ENCODE measurements at regions not wholly inside any gene's neighbourhood (a gene's known extent, or its start where the extent isn't known, plus 50 kb on each side); places are given as distances from the start of the nearest gene placed in this dataset.

DNA sequence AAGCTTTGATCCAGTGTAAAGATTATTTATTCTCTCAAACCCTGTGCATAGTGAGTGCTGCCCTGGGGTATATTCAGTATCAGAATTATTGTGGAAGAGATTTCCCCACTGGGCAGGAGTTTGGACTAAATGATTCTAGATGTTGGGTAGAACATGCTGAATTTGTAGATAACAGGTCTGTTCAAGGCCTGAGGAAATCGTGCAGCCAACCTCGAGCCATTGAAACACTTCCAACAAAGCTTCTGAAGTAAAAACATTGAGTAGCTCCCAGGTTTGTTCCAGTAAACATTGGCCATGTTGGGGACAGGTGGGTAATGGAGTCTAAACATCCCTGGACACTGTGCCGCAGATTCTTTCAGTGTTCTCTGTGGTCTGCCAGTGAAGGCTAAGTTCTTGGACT is 87.5 kb downstream of the LLPH start:
- DNase-seq: no peak

DNA sequence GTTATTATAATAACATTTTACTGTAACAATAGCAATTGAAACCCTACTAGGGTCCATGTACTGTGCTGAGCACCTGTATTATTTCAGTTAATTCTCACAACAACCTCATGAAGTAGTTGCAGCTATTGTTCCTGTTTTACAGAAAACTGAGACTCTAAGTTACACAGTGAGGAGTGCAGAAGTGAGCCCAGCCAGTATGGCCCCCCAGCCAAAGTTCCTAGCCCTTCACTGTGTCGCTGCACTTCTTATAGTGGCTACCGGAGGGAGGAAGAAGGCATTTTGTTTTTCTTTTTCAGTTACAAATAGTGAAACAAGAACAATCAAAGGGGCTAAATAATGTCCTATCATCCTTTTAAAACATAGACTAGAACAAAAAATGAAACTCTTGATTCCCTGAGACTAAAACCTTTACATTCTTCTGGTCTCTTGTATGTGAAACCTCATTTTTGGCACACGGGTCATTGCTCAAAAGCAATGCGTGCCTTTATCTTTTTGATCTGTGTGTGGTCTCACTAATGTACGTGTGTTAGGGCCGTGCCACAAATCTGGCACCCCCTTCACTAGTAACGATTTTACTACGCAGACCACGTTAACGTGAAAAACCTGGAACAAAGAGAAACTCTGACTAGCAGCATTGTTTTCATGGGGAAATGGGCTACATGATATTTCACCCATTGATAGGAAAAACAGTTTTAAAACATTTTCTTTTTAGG is 88.7 kb downstream of the LLPH start:
- DNase-seq: no peak

DNA sequence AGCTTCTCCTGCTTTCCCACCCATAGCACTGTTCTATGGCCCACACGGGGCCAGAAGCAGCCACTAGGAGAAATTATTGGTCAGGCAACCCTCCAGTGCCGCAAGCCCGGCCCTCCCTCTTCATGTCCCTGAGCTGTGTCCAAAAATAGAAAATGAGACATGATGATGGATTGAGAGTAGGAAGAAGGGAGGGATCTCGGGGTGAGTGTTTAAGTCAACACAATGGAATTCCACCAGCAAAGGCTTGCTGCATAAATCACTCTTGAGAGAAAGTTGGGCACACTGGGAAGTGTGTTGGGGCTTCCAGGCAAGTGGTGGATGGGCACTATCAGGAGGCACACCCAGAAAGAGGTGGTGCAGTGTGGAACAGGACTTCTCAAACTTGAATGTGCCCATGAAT is 94.2 kb downstream of the LLPH start:
- DNase-seq: no peak

DNA sequence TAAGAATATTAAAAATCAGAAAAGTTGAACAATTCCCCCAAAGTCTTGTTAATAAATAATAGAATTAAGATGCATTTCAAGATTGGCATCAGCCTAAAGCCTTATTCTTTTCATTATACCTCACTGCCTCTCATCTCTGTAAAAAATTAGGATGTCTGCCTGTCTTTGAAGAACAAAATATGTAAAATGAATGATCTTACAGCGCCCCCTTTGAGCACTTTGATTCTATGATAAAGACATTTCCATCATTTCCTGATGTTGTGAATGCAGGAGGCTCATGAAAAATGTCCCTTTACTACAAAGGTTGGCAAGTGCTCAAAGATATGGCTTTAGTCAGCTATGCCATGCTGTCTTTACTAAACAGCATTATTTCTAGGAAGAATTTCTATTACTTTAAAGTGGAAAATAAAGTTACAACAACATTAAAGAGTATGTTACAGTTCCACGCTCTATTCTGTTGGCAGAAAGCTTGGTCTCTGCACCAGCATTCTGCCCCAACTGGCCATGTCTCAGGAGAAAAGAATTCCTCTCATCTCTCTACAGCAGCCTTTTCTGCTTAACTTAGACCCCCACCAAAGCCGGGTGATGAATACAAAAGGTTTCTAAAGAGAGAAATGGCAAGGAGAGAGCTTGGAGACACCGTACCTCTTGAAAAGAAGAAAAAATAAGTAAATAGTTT is 95.1 kb downstream of the LLPH start:
- DNase-seq: no peak

DNA sequence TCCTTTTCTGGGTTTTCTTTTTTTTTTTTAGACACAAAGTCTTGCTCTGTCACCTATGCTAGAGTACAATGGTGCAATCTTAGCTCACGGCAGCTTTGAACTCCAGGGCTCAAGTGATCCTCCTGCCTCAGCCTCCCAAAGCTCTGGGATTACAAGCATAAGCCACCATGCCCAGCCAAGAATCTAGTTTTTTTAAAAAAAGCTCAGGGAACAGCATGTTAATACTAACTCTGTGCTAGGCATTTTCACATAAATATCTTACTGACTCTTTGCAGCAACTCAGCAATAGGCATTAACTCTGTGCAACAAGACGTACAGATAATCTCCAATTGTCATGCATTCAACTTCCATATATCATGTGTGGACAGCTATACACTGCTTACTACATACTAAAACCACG is 97.4 kb downstream of the LLPH start:
- no peak for DNase-seq

DNA sequence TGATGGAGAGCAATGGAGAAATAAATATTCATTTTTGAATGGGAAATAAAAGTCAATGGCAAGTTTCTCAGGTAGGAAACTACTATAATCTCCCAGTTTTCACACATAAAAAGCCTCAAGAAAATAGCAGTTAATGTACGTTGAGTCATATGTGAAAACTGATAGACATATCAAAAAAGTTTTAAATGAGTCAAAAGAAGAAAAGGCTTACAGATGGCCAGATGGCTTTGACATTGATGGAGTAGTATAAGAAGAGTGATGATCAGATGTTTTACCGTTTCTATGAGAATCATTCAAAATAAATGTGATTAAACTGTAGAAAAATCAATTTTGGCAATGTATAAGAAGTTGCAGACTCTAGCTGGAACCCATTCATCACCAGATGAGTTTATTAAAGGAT is 97.8 kb downstream of the LLPH start:
- DNase-seq: no peak

DNA sequence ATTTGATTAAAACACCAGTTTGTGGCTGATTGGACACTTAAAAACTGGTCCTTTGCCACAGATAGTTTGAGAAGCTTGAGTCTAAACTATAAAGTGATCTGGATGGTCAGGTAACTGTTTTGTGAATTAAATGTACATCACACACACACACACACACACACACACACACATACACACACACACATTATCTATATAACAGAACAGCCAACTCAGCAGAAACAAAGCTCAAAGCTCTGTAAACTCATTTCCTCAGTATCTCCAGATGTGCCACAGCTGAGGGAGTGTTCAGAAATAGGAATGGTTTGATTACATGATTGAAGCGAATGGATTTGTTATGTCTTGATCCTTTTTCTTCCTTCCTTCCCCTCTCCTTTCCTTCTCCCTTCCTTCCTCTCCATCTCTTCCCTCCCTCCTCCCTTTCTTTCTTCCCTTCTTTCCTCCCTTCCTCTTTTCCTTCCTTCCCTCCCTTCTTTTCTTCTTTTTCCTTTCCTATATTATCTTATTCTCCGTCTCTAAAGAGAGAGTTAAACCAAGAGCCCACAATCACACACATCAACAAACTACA is 100.3 kb downstream of the LLPH start:
- no peak for DNase-seq

DNA sequence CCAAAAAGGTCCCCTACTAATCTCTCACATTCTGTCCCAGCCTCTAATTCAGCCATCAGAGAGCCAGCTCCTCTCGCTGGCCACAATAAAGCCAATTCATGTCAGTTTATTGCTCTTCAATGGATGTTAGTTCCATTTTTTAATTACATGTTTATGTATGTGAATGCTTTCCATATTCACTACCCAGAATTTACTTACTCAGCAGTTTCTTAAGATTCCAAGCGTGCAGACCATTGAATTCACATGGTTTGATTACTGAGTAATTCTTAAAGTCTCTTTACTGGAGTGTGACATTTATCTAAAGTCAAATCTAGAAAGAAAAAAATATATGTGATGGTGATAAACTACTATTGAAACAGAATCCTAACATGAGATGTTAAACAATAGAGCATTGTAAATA is 102.2 kb downstream of the LLPH start:
- DNase-seq: no peak

DNA sequence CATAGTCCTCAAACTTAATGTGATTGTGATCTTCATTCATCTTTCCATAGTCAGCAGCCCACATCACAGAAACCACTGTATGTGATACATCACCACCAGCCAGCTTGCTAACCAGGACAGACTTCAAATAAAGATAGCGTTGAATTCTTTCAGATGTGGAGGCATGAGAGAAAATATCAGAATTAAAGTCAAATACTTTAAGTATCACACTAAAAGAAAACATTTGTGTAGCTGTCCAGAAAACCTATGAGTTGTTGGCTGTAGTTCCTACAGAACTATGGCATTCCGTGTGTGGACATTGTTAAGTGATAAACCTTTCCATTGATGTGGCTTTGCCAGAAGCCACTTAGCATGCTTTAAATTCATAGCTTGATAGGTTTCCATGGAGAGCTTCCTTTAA is 105.1 kb downstream of the LLPH start:
- DNase-seq: no peak

DNA sequence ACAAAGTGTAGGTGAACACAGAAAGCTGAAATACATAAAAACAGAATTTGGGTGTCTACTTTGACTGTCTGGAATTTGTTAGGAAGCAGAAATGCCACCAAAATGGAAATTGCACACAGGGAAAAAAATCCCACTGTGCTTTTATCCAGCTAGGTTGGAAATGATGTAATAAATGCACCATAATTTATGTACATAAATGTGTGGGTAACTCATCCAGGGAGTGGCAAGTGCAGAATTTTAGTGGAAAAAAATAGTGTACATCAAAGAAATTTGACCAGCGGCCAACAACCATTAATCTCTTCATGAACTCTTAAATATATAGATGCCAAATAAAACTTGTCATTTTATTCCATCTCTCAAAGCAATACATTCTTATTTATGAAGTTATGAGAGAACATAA is 105.6 kb downstream of the LLPH start:
- DNase-seq: no peak

DNA sequence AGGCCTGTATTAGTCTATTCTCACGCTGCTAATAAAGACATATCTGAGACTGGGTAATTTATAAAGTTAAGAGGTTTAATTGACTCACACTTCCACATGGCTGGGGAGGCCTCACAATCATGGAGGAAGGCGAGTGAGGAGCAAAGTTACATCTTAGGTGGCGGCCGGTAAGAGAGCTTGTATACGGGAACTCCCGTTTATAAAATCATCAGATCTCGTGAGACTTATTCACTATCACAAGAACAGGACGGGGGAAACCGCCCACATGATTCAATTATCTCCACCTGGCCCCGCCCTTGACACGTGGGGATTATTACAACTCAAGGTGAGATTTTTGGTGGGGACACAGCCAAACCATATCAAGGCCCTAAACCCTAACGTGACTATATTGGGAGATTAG is 110.1 kb downstream of the LLPH start:
- DNase-seq: no peak

DNA sequence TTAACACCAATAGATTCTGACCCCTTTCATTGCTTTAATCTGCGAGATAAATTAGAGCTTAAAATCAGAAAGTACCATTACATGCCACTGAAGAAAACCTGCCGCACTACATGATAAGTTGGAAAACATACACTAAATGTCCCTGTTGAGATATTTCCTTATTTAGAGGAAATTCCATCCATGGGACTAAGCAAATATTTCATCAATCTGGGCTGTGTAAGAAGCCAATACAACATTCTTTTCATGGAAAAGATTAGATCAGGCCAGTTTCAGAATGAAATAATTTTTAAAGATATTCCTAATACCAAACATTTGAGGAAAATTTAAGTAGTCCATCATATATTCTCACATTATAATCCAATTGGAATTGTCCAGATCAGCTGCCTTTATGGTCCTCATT is 112.8 kb downstream of the LLPH start:
- no peak for DNase-seq

Data from NCI-H510A (cell line).